ENCODE measurements at regions not wholly inside any gene's neighbourhood (a gene's known extent, or its start where the extent isn't known, plus 50 kb on each side); places are given as distances from the start of the nearest gene placed in this dataset.

DNA sequence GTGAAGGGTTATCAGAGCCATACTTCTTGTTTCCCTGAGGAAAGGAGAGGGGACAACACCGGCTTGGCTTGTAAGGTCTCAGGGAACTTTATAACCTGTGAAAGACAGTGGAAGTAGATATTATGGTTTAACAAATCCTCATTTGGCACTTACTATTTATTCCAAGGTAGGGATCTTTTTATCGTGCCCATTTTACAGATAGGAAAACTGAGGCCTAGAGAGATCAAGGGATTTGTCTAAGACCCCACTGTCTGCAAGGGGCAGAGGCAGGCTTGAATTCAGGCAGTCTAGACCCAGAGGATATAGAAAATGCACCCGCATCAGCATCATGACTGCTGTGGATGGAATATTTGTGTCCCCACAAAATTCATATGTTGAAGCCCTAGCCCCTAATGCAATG, 118.4 kb upstream of the CST7 start:
- no peak overlapping the region for H3K4me3 ChIP-seq (ENCODE audit: low read depth, low read length)
- TF ChIP-seq, protein P1, sequence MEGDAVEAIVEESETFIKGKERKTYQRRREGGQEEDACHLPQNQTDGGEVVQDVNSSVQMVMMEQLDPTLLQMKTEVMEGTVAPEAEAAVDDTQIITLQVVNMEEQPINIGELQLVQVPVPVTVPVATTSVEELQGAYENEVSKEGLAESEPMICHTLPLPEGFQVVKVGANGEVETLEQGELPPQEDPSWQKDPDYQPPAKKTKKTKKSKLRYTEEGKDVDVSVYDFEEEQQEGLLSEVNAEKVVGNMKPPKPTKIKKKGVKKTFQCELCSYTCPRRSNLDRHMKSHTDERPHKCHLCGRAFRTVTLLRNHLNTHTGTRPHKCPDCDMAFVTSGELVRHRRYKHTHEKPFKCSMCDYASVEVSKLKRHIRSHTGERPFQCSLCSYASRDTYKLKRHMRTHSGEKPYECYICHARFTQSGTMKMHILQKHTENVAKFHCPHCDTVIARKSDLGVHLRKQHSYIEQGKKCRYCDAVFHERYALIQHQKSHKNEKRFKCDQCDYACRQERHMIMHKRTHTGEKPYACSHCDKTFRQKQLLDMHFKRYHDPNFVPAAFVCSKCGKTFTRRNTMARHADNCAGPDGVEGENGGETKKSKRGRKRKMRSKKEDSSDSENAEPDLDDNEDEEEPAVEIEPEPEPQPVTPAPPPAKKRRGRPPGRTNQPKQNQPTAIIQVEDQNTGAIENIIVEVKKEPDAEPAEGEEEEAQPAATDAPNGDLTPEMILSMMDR (IDR thresholded peaks at IDR 0.05; ENCODE audit: low read depth, low read length) = no peak

DNA sequence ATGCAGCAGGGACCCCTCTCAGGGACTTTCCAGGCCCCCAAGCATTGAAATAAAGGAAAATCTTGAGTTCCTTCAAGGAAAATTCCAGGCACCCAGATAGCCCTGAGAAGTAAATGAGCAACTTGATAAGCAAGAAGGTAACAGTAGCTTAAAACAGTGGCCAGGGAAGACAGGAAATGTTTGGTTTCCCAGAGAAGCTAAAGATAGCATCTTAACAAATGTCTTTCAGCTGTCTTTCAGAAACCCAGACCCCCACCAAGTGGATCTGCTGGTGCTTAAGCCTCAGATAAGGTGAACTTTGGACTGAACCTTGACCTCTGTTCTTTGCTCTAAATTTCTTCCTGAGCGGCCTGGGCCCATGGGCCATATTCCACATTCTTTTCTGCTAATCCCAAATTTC, 117.8 kb upstream of the CST7 start:
- TF ChIP-seq, protein P1 (IDR thresholded peaks at IDR 0.05; ENCODE audit: low read depth, low read length) = no peak
- no peak overlapping the region for H3K4me3 ChIP-seq (ENCODE audit: low read depth, low read length)

DNA sequence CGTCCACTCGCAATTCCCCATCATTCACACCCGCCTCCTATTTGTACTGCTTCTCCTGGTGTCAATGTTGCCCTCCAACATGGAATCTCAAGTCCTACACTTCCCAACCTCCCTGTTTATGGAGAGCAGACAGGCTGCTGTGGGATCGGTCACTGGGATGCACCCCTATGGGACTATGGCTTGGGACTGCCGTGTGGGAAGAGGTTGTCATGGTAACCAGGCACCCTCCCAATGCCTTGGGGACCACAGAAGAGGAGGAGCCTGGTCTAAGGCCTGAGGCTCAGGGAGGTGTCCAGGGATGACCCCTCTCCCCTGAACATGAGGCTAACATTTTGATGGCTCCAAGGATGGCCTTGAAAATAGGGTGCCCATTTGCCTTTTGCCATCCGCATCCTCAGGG, 116.6 kb upstream of the CST7 start:
- no peak overlapping the region for H3K4me3 ChIP-seq (ENCODE audit: low read depth, low read length)
- TF ChIP-seq, protein P1 (IDR thresholded peaks at IDR 0.05; ENCODE audit: low read depth, low read length) = no peak

- TF ChIP-seq, protein P1 (IDR thresholded peaks at IDR 0.05; ENCODE audit: low read depth, low read length) = no peak
Observed at GRCh38 chr20:24833592-24833991, 115.5 kb upstream of the CST7 start.

GRCh38 chr20:24834310-24834709, 114.8 kb upstream of the CST7 start:
- no peak overlapping the region for H3K4me3 ChIP-seq (ENCODE audit: low read depth, low read length)
- TF ChIP-seq, protein P1 (IDR thresholded peaks at IDR 0.05; ENCODE audit: low read depth, low read length) = no peak

More at GRCh38 chr20:24833592-24833991, 115.5 kb upstream of the CST7 start:
- no peak overlapping the region for H3K4me3 ChIP-seq (ENCODE audit: low read depth, low read length)

DNA sequence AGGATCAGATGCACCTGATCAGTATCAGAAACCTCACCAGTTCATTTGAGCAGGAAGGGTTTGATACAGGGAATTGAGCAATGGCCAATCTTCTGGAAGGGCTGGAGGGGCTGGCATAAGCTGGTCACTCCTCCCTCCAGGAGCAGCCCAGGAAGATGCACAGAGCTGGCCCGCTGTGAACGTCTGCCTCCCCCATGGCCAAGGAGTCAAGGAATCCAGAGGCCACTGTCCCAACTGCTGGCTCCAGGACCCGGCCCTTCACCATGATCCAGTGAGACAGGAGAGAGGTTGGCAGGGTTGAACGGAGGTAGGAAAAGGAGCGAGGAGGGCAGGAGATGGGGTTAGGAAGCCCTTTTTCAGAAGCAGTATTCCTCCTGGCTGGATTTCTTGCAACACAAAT, 113.9 kb upstream of the CST7 start:
- no peak overlapping the region for H3K4me3 ChIP-seq (ENCODE audit: low read depth, low read length)
- TF ChIP-seq, protein P1 (IDR thresholded peaks at IDR 0.05; ENCODE audit: low read depth, low read length) = no peak

DNA sequence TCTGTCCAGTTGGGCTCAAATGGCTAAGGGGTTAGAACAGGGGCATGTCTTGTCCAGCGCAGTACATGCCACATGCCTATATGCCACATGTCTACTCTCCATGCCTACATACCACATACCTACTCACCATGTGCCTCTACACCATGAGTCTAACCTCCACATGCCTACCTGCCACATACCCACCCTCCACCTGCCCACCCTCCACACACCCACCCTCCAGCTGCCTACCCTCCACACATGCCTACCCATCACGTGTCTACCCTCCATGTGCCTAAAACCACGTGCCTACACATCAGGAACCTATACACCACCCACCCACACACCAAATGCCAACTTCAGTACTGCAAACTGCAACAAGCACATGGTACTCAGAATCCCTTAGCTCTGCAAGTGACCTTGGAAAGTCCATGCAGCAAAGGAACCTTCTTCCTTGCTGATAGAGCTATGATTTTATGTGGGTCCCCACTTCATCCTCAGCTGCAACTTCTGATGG, 113.0 kb upstream of the CST7 start:
- TF ChIP-seq, protein P1 (IDR thresholded peaks at IDR 0.05; ENCODE audit: low read depth, low read length) = no peak
- no peak overlapping the region for H3K4me3 ChIP-seq (ENCODE audit: low read depth, low read length)
